OCI-LY1 (cell line): ENCODE measurements at regions not wholly inside any gene's neighbourhood (a gene's known extent, or its start where the extent isn't known, plus 50 kb on each side); places are given as distances from the start of the nearest gene placed in this dataset.

Experiments
- H2AFZ ChIP-seq: fragments of 200-600 bp; sonication (generic), shearing (Covaris generic); 2 replicates; pipeline ENCODE4 v1.6.0; 2014; ENCODE audit warnings: antibody characterized with exemption, mild to moderate bottlenecking, low read length
- H3F3A ChIP-seq: fragments of 200-600 bp; sonication (generic), shearing (Covaris generic); 2 replicates; pipeline ENCODE4 v1.6.0; 2014; ENCODE audit warnings: mild to moderate bottlenecking, antibody characterized with exemption, low read length, moderate library complexity; ENCODE audit not compliant: insufficient read depth
- H3K27ac ChIP-seq: fragments of 200-600 bp; sonication (generic); 2 replicates; pipeline ENCODE4 v1.5.1; 2014; ENCODE audit warnings: low read length, mixed run types, mild to moderate bottlenecking, low read depth; ENCODE audit not compliant: poor library complexity, severe bottlenecking
- H3K27me3 ChIP-seq: fragments of 200-600 bp; sonication (generic); 2 replicates; pipeline ENCODE4 v1.6.0; 2014; ENCODE audit warnings: antibody characterized with exemption, mild to moderate bottlenecking, low read length, moderate library complexity; ENCODE audit not compliant: insufficient read depth
- H3K36me3 ChIP-seq: fragments of 200-600 bp; sonication (generic); 2 replicates; pipeline ENCODE4 v1.6.1; 2014; ENCODE audit warnings: mild to moderate bottlenecking, antibody characterized with exemption, low read length, moderate library complexity, mixed read lengths; ENCODE audit not compliant: insufficient read depth
- H3K4me1 ChIP-seq: fragments of 200-600 bp; sonication (generic); 2 replicates; pipeline ENCODE4 v1.5.1; 2014; ENCODE audit warnings: mild to moderate bottlenecking, low read length, moderate library complexity; ENCODE audit not compliant: insufficient read depth, severe bottlenecking
- H3K4me2 ChIP-seq: fragments of 200-600 bp; sonication (generic), shearing (Covaris generic); 2 replicates; pipeline ENCODE4 v1.6.1; 2014; ENCODE audit warnings: low read length
- H3K4me3 ChIP-seq: fragments of 200-600 bp; sonication (generic); 2 replicates; pipeline ENCODE4 v1.5.1; 2014; ENCODE audit warnings: low read length, low read depth, mild to moderate bottlenecking, mixed read lengths; ENCODE audit not compliant: poor library complexity, severe bottlenecking
- H3K79me2 ChIP-seq: fragments of 200-600 bp; shearing (Covaris generic); 2 replicates; pipeline ENCODE4 v1.6.1; 2016; ENCODE audit warnings: mixed run types, low read length, mixed read lengths; ENCODE audit not compliant: insufficient read depth
- H3K9ac ChIP-seq: fragments of 200-600 bp; sonication (generic), shearing (Covaris generic); 2 replicates; pipeline ENCODE4 v1.6.1; 2014; ENCODE audit warnings: mild to moderate bottlenecking, low read length, mixed read lengths
- H3K9me2 ChIP-seq: fragments of 200-600 bp; sonication (generic), shearing (Covaris generic); 2 replicates; pipeline ENCODE4 v1.6.1; 2014; ENCODE audit warnings: low read depth, mild to moderate bottlenecking, low read length, mixed read lengths
- H3K9me3 ChIP-seq: fragments of 200-600 bp; shearing (Covaris generic); 2 replicates; pipeline ENCODE4 v1.6.1; 2014; ENCODE audit warnings: low read length, mixed read lengths
- H4K20me1 ChIP-seq: fragments of 200-600 bp; sonication (generic), shearing (Covaris generic); 2 replicates; pipeline ENCODE4 v1.6.0; 2016; ENCODE audit warnings: mild to moderate bottlenecking, low read length; ENCODE audit not compliant: insufficient read depth
- EZH2 ChIP-seq: fragments of 200-600 bp; sonication (generic), shearing (Covaris generic); IDR thresholded peaks from 2 replicates; pipeline ENCODE4 v1.8.0; 2017; ENCODE audit warnings: borderline replicate concordance, mixed run types, mild to moderate bottlenecking, antibody characterized with exemption, low read length, moderate library complexity, mixed read lengths
- TF ChIP-seq, protein P1 (sequence below): fragments of 200-600 bp; sonication (generic), shearing (Covaris generic); IDR thresholded peaks from 2 replicates; pipeline ENCODE4 v1.5.1; 2017; ENCODE audit warnings: mild to moderate bottlenecking, antibody characterized with exemption, low read length, moderate library complexity, mixed read lengths

DNA sequence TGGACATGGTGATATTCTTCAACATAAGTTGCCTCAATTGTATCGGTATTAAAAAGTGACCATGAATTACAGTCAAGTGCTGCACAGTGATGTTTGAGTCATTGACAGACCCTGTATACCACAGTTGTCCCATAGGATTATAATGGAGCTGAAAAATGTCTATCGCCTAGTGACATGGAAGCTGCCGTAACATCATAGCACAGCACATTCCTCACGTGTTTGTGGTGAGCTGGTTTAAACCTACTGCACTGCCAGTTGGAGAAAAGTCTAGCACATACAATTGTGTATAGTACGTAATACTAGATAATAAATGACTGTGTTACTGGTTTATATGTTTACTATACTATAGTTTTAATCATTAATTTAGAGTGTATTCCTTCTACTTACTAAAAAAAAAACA is 150.2 kb downstream of the CDH26 start:
- H3K9me3 ChIP-seq = no peaks in the 10 kb centered on the region
- no peaks in the 10 kb centered on the region for H3K9me2 ChIP-seq
- H3K9ac ChIP-seq = no peak overlapping the region
- H3K27me3 ChIP-seq = no peaks in the 10 kb centered on the region; the same call in 1 of the 2 replicates
- TF ChIP-seq, protein P1, sequence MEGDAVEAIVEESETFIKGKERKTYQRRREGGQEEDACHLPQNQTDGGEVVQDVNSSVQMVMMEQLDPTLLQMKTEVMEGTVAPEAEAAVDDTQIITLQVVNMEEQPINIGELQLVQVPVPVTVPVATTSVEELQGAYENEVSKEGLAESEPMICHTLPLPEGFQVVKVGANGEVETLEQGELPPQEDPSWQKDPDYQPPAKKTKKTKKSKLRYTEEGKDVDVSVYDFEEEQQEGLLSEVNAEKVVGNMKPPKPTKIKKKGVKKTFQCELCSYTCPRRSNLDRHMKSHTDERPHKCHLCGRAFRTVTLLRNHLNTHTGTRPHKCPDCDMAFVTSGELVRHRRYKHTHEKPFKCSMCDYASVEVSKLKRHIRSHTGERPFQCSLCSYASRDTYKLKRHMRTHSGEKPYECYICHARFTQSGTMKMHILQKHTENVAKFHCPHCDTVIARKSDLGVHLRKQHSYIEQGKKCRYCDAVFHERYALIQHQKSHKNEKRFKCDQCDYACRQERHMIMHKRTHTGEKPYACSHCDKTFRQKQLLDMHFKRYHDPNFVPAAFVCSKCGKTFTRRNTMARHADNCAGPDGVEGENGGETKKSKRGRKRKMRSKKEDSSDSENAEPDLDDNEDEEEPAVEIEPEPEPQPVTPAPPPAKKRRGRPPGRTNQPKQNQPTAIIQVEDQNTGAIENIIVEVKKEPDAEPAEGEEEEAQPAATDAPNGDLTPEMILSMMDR = no peak
- no peak for TF ChIP-seq EZH2
- H3K4me1 ChIP-seq = no peaks in the 10 kb centered on the region
- no peak overlapping the region for H2AFZ ChIP-seq
- H3K27ac ChIP-seq = no peak overlapping the region
- H3K79me2 ChIP-seq = no peaks in the 10 kb centered on the region
- no peak overlapping the region for H3K4me3 ChIP-seq
- H3F3A ChIP-seq = no peaks in the 10 kb centered on the region
- H3K4me2 ChIP-seq = no peak overlapping the region
- no peaks in the 10 kb centered on the region for H4K20me1 ChIP-seq
- no peaks in the 10 kb centered on the region for H3K36me3 ChIP-seq

DNA sequence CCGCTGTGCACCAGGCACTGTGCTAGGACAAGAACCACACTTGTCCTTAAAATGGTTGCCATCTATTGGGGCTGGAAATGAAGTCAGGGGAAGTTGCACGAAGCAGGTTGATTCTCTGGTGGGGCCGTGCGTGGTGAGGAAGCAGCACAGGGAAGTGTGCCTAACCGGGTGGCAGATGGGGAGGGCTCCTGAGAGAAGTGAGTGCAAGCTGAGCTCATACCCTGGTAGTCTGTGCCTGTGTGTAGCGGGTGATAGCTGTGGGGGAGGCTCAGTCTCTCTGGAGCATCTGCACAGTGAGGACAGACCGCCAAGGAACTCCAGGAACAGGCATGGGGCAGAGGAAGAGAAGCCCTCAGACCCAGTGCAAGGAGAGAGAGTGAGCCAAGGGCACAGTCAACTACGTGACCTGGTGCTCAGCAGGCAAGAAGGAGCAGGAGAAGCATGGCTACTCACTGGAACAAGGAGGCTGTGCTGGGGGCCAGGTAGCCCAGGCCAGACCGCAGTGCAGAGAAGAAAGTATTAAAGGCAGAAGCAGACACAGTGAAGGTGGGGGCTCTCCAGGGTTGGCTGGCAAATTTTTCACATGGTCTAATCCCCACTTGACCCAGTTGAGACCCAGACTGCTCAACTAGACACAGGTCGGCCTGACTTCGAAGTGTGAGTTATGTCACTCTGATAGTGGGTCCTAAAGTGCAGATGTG is 155.0 kb downstream of the CDH26 start:
- no peaks in the 10 kb centered on the region for H3K9me2 ChIP-seq
- H3K4me2 ChIP-seq = no peak overlapping the region
- no peaks in the 10 kb centered on the region for H3K27me3 ChIP-seq
- no peak overlapping the region for H3K9ac ChIP-seq
- H3K27ac ChIP-seq = no peak overlapping the region
- H3K79me2 ChIP-seq = no peaks in the 10 kb centered on the region
- no peak overlapping the region for H2AFZ ChIP-seq
- H3K9me3 ChIP-seq = no peaks in the 10 kb centered on the region
- no peaks in the 10 kb centered on the region for H4K20me1 ChIP-seq
- H3K36me3 ChIP-seq = no peaks in the 10 kb centered on the region
- H3F3A ChIP-seq = no peaks in the 10 kb centered on the region
- no peak overlapping the region for H3K4me3 ChIP-seq
- no peak for TF ChIP-seq EZH2
- TF ChIP-seq, protein P1 = no peak
- H3K4me1 ChIP-seq = no peaks in the 10 kb centered on the region

DNA sequence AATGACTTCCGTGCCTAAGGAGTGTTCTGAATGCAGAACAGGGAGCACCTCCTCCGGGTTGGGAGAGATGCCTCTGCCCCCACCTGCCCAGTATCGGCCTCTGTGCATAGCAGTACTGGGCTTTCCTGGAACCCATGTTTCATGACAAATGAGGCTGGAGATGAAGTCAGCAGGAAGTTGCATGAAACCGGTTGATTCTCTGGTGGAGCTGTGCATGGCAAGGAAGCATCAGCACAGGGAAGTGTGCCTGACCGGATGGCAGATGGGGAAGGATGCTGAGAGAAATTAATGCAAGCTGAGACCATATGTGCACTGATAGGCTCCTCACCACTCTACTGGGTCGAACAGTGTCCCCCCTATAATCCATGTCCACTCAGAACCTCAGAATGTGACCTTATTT is 155.5 kb downstream of the CDH26 start:
- H2AFZ ChIP-seq = no peak overlapping the region
- TF ChIP-seq, protein P1 = no peak
- TF ChIP-seq EZH2 = no peak
- H3K36me3 ChIP-seq = no peaks in the 10 kb centered on the region
- no peaks in the 10 kb centered on the region for H3K9me2 ChIP-seq
- H3F3A ChIP-seq = no peaks in the 10 kb centered on the region
- no peak overlapping the region for H3K9ac ChIP-seq
- H3K4me2 ChIP-seq = no peak overlapping the region
- H3K4me3 ChIP-seq = no peak overlapping the region
- no peaks in the 10 kb centered on the region for H3K9me3 ChIP-seq
- H4K20me1 ChIP-seq = no peaks in the 10 kb centered on the region
- no peaks in the 10 kb centered on the region for H3K79me2 ChIP-seq
- no peak overlapping the region for H3K27ac ChIP-seq
- no peaks in the 10 kb centered on the region for H3K27me3 ChIP-seq
- no peaks in the 10 kb centered on the region for H3K4me1 ChIP-seq
